OCI-LY1 (cell line): ENCODE measurements at regions not wholly inside any gene's neighbourhood (a gene's known extent, or its start where the extent isn't known, plus 50 kb on each side); places are given as distances from the start of the nearest gene placed in this dataset.

Source experiments
- H2AFZ ChIP-seq: fragments of 200-600 bp; sonication (generic), shearing (Covaris generic); 2 replicates; pipeline ENCODE4 v1.6.0; 2014; ENCODE audit warnings: antibody characterized with exemption, mild to moderate bottlenecking, low read length
- H3F3A ChIP-seq: fragments of 200-600 bp; sonication (generic), shearing (Covaris generic); 2 replicates; pipeline ENCODE4 v1.6.0; 2014; ENCODE audit warnings: mild to moderate bottlenecking, antibody characterized with exemption, low read length, moderate library complexity; ENCODE audit not compliant: insufficient read depth
- H3K27ac ChIP-seq: fragments of 200-600 bp; sonication (generic); 2 replicates; pipeline ENCODE4 v1.5.1; 2014; ENCODE audit warnings: low read length, mixed run types, mild to moderate bottlenecking, low read depth; ENCODE audit not compliant: poor library complexity, severe bottlenecking
- H3K27me3 ChIP-seq: fragments of 200-600 bp; sonication (generic); 2 replicates; pipeline ENCODE4 v1.6.0; 2014; ENCODE audit warnings: antibody characterized with exemption, mild to moderate bottlenecking, low read length, moderate library complexity; ENCODE audit not compliant: insufficient read depth
- H3K36me3 ChIP-seq: fragments of 200-600 bp; sonication (generic); 2 replicates; pipeline ENCODE4 v1.6.1; 2014; ENCODE audit warnings: mild to moderate bottlenecking, antibody characterized with exemption, low read length, moderate library complexity, mixed read lengths; ENCODE audit not compliant: insufficient read depth
- H3K4me1 ChIP-seq: fragments of 200-600 bp; sonication (generic); 2 replicates; pipeline ENCODE4 v1.5.1; 2014; ENCODE audit warnings: mild to moderate bottlenecking, low read length, moderate library complexity; ENCODE audit not compliant: insufficient read depth, severe bottlenecking
- H3K4me2 ChIP-seq: fragments of 200-600 bp; sonication (generic), shearing (Covaris generic); 2 replicates; pipeline ENCODE4 v1.6.1; 2014; ENCODE audit warnings: low read length
- H3K4me3 ChIP-seq: fragments of 200-600 bp; sonication (generic); 2 replicates; pipeline ENCODE4 v1.5.1; 2014; ENCODE audit warnings: low read length, low read depth, mild to moderate bottlenecking, mixed read lengths; ENCODE audit not compliant: poor library complexity, severe bottlenecking
- H3K79me2 ChIP-seq: fragments of 200-600 bp; shearing (Covaris generic); 2 replicates; pipeline ENCODE4 v1.6.1; 2016; ENCODE audit warnings: mixed run types, low read length, mixed read lengths; ENCODE audit not compliant: insufficient read depth
- H3K9ac ChIP-seq: fragments of 200-600 bp; sonication (generic), shearing (Covaris generic); 2 replicates; pipeline ENCODE4 v1.6.1; 2014; ENCODE audit warnings: mild to moderate bottlenecking, low read length, mixed read lengths
- H3K9me2 ChIP-seq: fragments of 200-600 bp; sonication (generic), shearing (Covaris generic); 2 replicates; pipeline ENCODE4 v1.6.1; 2014; ENCODE audit warnings: low read depth, mild to moderate bottlenecking, low read length, mixed read lengths
- H3K9me3 ChIP-seq: fragments of 200-600 bp; shearing (Covaris generic); 2 replicates; pipeline ENCODE4 v1.6.1; 2014; ENCODE audit warnings: low read length, mixed read lengths
- H4K20me1 ChIP-seq: fragments of 200-600 bp; sonication (generic), shearing (Covaris generic); 2 replicates; pipeline ENCODE4 v1.6.0; 2016; ENCODE audit warnings: mild to moderate bottlenecking, low read length; ENCODE audit not compliant: insufficient read depth
- EZH2 ChIP-seq: fragments of 200-600 bp; sonication (generic), shearing (Covaris generic); IDR thresholded peaks from 2 replicates; pipeline ENCODE4 v1.8.0; 2017; ENCODE audit warnings: borderline replicate concordance, mixed run types, mild to moderate bottlenecking, antibody characterized with exemption, low read length, moderate library complexity, mixed read lengths
- TF ChIP-seq, protein P1 (sequence below): fragments of 200-600 bp; sonication (generic), shearing (Covaris generic); IDR thresholded peaks from 2 replicates; pipeline ENCODE4 v1.5.1; 2017; ENCODE audit warnings: mild to moderate bottlenecking, antibody characterized with exemption, low read length, moderate library complexity, mixed read lengths

DNA sequence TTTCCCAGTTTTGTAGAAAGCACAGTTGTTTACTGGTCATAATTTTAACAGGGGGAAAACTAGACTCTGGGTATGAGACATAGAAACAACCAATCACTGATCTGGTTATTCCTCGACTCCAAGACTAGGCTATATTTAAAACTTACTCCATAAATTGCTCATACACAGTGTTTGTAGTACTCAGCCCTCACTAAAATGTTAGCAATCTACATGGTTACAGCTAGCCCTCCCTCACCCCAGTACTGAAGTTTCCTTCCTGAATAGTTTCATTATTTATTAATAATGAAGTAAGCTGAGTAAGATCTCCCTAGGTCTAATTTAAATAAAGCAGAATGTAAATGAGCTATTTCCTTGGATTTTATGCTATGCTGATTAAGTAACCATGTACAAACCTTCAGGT lies 275.1 kb downstream of the CDH20 start:
- no peaks in the 10 kb centered on the region for H3K9me2 ChIP-seq
- no peaks in the 10 kb centered on the region for H4K20me1 ChIP-seq
- H3K4me2 ChIP-seq: no peak overlapping the region
- H3K27ac ChIP-seq: no peak overlapping the region
- no peak overlapping the region for H2AFZ ChIP-seq
- H3F3A ChIP-seq: no peaks in the 10 kb centered on the region
- no peaks in the 10 kb centered on the region for H3K4me1 ChIP-seq
- no peak overlapping the region for H3K9ac ChIP-seq
- no peaks in the 10 kb centered on the region for H3K9me3 ChIP-seq
- no peaks in the 10 kb centered on the region for H3K79me2 ChIP-seq
- no peak overlapping the region for H3K4me3 ChIP-seq
- no peaks in the 10 kb centered on the region for H3K27me3 ChIP-seq
- TF ChIP-seq, protein P1, sequence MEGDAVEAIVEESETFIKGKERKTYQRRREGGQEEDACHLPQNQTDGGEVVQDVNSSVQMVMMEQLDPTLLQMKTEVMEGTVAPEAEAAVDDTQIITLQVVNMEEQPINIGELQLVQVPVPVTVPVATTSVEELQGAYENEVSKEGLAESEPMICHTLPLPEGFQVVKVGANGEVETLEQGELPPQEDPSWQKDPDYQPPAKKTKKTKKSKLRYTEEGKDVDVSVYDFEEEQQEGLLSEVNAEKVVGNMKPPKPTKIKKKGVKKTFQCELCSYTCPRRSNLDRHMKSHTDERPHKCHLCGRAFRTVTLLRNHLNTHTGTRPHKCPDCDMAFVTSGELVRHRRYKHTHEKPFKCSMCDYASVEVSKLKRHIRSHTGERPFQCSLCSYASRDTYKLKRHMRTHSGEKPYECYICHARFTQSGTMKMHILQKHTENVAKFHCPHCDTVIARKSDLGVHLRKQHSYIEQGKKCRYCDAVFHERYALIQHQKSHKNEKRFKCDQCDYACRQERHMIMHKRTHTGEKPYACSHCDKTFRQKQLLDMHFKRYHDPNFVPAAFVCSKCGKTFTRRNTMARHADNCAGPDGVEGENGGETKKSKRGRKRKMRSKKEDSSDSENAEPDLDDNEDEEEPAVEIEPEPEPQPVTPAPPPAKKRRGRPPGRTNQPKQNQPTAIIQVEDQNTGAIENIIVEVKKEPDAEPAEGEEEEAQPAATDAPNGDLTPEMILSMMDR: no peak
- TF ChIP-seq EZH2: no peak
- no peaks in the 10 kb centered on the region for H3K36me3 ChIP-seq

DNA sequence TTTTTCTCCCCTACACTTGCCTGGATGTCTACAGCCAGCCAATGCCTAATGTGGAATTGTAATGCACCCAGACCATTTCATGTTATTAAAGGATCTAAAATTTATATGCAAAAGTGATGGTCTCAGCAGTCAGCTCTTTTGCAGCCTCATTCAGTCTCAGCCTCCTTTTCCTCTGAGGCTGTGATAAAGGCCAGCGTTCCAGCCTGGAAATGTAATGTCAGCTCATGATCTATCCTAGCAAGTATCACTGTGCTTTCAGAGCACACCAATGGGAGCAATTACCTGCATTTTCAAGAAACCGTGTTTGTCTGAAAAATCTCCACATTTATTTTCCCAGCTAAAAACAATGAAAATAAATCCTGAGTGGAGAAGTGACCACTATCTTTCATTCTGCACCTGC lies 274.6 kb downstream of the CDH20 start:
- no peaks in the 10 kb centered on the region for H3K9me3 ChIP-seq
- H3K27me3 ChIP-seq: no peaks in the 10 kb centered on the region
- H3K79me2 ChIP-seq: no peaks in the 10 kb centered on the region
- no peaks in the 10 kb centered on the region for H3K9me2 ChIP-seq
- TF ChIP-seq EZH2: no peak
- TF ChIP-seq, protein P1: no peak
- H3K4me3 ChIP-seq: no peak overlapping the region
- no peaks in the 10 kb centered on the region for H3K36me3 ChIP-seq
- no peak overlapping the region for H3K4me2 ChIP-seq
- H3K9ac ChIP-seq: no peak overlapping the region
- H2AFZ ChIP-seq: no peak overlapping the region
- no peaks in the 10 kb centered on the region for H4K20me1 ChIP-seq
- no peak overlapping the region for H3K27ac ChIP-seq
- no peaks in the 10 kb centered on the region for H3K4me1 ChIP-seq
- H3F3A ChIP-seq: no peaks in the 10 kb centered on the region

DNA sequence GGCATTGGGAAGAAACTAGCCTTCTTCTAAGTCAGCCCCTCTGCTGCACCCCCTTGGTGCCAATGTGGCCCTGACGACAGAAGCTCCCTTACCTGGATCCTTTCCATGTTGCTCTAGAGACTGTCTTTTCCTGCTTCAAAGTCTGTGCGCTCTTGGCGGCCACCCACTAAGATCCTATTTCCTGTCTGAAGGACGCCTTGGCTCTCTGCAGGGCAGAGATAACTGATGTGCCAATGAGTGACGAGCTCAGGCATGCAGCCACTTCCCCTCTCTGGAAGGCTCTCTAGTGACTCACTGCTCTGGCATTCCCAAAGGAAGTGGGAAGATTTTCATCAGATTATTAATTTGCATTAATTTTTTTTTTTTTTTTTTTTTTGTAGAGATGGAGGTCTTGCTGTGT lies 273.5 kb downstream of the CDH20 start:
- no peak overlapping the region for H2AFZ ChIP-seq
- no peaks in the 10 kb centered on the region for H3K9me2 ChIP-seq
- H3K9me3 ChIP-seq: no peaks in the 10 kb centered on the region
- H3K4me3 ChIP-seq: no peak overlapping the region
- H3K79me2 ChIP-seq: no peaks in the 10 kb centered on the region
- H3F3A ChIP-seq: no peaks in the 10 kb centered on the region
- no peak overlapping the region for H3K4me2 ChIP-seq
- H3K27ac ChIP-seq: no peak overlapping the region
- no peak overlapping the region for H3K9ac ChIP-seq
- no peaks in the 10 kb centered on the region for H4K20me1 ChIP-seq
- no peaks in the 10 kb centered on the region for H3K4me1 ChIP-seq
- TF ChIP-seq EZH2: no peak
- TF ChIP-seq, protein P1: no peak
- no peaks in the 10 kb centered on the region for H3K27me3 ChIP-seq
- H3K36me3 ChIP-seq: no peaks in the 10 kb centered on the region
